Small intestine (tissue), 7 donors: ENCODE measurements at regions not wholly inside any gene's neighbourhood (a gene's known extent, or its start where the extent isn't known, plus 50 kb on each side); places are given as distances from the start of the nearest gene placed in this dataset.

Experiments
- DNase-seq, 2 donors: peaks; one replicate each; pipeline versions ENCODE4 v3.0.0 to v3.0.0-alpha.2; 2013
- FAIRE-seq: peaks from 2 replicates; lab custom pipeline; 2012; peaks lifted over from hg19 to GRCh38; lab: Jason Lieb, UNC
- H3K27ac ChIP-seq, 3 donors: one replicate each; pipeline ENCODE4 v1.5.1; 2013; ENCODE audit warnings: low read length in 2 of 3, mild to moderate bottlenecking in 2 of 3, control low read depth in 1 of 3, inconsistent platforms in 1 of 3, low read depth in 1 of 3, moderate library complexity in 1 of 3
- H3K27me3 ChIP-seq, 3 donors: one replicate each; pipeline ENCODE4 v1.6.1; 2013; ENCODE audit warnings: low read length in 3 of 3, inconsistent platforms in 1 of 3; ENCODE audit not compliant: control insufficient read depth in 3 of 3, insufficient read depth in 3 of 3
- H3K36me3 ChIP-seq, 3 donors: one replicate each; pipeline ENCODE4 v1.6.1; 2013; ENCODE audit warnings: low read length in 3 of 3, inconsistent platforms in 1 of 3, low read depth in 1 of 3, mild to moderate bottlenecking in 1 of 3, moderate library complexity in 1 of 3; ENCODE audit not compliant: control insufficient read depth in 3 of 3, insufficient read depth in 2 of 3
- H3K4me1 ChIP-seq, 3 donors: one replicate each; pipeline ENCODE4 v1.6.1; 2013; ENCODE audit warnings: low read length in 2 of 3, inconsistent platforms in 1 of 3, low read depth in 1 of 3, mild to moderate bottlenecking in 1 of 3, moderate library complexity in 1 of 3; ENCODE audit not compliant: control insufficient read depth in 3 of 3, insufficient read depth in 2 of 3
- H3K4me3 ChIP-seq, 3 donors: one replicate each; pipeline ENCODE4 v1.5.1; 2013; ENCODE audit warnings: low read length in 3 of 3, control low read depth in 1 of 3, inconsistent platforms in 1 of 3, low read depth in 1 of 3, mild to moderate bottlenecking in 1 of 3, moderate library complexity in 1 of 3
- H3K9me3 ChIP-seq, 2 donors: one replicate each; pipeline ENCODE4 v1.6.1; 2013; ENCODE audit warnings: low read depth in 1 of 2, low read length in 1 of 2; ENCODE audit not compliant: control insufficient read depth in 2 of 2, insufficient read depth in 1 of 2
- WGBS, 3 donors: extraction: QIAGEN DNeasy Blood & Tissue Kit; methylation state at CpG; one replicate each; pipeline ENCODE4 v1.1.7; 2013; 5-methylcytosine and 5-hydroxymethylcytosine counted together
- donor health status: healthy with polysubstance abuse.
- donor health status: control.
- donor health status: control.
- donor health status: Bipolar disorder and iron deficiency.
- donor health status: healthy.

GRCh38 chr17:72479113-72479512 is 358.3 kb downstream of the SOX9 start:
- Histone ChIP-seq H3K4me3 (no peak overlapping the region), H3K9me3 (peaks cover 0 to 12% of the 10 kb centered on the region in 2 donors), H3K27me3 (no peaks in the 10 kb centered on the region), H3K36me3 (no peaks in the 10 kb centered on the region), H3K27ac (no peak overlapping the region), H3K4me1 (peaks cover 2 to 39% (median 10%) of the 10 kb centered on the region in 3 donors)
- peak; percentile 59 to 69 for DNase-seq
- 26 to 63% (median 30%) methylated on average over 4 of the region's 4 CpGs for WGBS, 3 donors
- no peak for FAIRE-seq

GRCh38 chr17:72481572-72481971 is 360.8 kb downstream of the SOX9 start:
- DNase-seq (no peak), FAIRE-seq (no peak)
- no peak overlapping the region for H3K27ac ChIP-seq
- no peaks in the 10 kb centered on the region for H3K27me3 ChIP-seq
- H3K4me3 ChIP-seq = no peak overlapping the region
- H3K4me1 ChIP-seq = peaks cover 0 to 19% (median 0%) of the 10 kb centered on the region in 3 donors
- H3K36me3 ChIP-seq = no peaks in the 10 kb centered on the region
- 78 to 95% (median 86%) methylated on average over 2 of the region's 2 CpGs for WGBS, 3 donors
- H3K9me3 ChIP-seq = peaks cover 0 to 12% of the 10 kb centered on the region in 2 donors

- Histone ChIP-seq H3K4me1 (peaks cover 0 to 15% (median 3%) of the 10 kb centered on the region in 3 donors), H3K27me3 (no peaks in the 10 kb centered on the region), H3K4me3 (no peak overlapping the region), H3K36me3 (no peaks in the 10 kb centered on the region), H3K27ac (no peak overlapping the region), H3K9me3 (peaks cover 0 to 16% of the 10 kb centered on the region in 2 donors)
- DNase-seq (no peak), FAIRE-seq (no peak)
- WGBS, 3 donors = 76 to 79% (median 78%) methylated on average over 4 of the region's 4 CpGs
Measured at GRCh38 chr17:72485596-72485995, 364.8 kb downstream of the SOX9 start.

DNA sequence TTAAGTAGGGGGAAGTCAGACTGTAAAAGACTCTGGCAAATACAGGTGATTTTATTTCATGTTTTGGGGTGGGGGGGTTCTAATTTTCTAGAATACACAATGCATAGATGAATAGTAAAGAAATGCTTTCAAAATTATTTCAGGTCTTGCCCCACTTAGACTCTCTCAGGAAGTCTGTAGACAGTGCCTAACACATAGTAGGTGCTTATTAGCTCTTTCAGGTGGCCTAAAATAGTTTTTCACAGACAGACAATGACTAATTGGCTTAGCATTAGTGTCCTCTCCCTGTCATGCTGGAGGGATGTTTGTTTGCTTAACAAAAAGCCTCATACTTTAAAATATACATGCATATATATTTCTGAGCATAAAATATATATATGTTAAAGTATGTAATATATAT is 366.0 kb downstream of the SOX9 start:
- Histone ChIP-seq H3K27me3 (no peaks in the 10 kb centered on the region), H3K4me1 (peaks cover 0 to 15% (median 3%) of the 10 kb centered on the region in 3 donors), H3K9me3 (peaks cover 0 to 24% of the 10 kb centered on the region in 2 donors), H3K36me3 (no peaks in the 10 kb centered on the region), H3K4me3 (no peak overlapping the region), H3K27ac (no peak overlapping the region)
- FAIRE-seq = no peak
- DNase-seq = no peak

DNA sequence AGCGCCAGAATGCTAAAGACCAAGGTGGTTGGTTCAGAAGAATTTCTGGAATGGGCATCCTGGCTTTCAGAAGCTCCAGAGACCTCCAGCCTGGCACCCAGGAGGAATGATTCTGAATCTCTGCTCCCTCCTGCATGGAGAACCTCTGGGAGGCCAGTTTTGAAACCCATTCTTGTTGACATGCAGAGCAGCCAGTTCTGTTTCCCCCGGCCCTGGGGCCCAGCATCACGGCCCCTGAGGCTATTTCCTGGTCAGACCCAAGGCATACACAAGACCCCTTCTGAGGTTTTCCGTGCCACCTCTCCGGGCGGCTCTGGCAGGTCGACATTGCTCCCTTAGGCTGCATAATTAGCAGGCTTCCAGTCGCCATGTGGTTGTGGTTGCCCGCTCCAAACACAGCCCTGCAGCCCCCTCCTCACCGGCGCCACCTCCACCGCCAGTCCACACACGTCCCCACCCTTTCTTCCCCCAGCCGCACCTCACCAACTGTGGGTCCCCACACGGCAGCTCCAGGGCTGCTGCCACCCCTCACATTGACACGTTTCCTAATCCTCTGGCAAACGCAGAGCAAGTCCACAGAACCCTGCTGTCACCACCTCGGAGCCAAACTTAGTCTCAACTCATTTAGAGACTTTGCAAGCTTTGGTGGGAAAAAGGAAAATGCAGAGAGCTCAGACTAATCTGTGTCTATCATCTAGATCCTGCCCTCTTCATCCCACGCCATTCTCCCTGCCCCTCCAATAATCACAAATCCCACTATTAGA is 367.1 kb downstream of the SOX9 start:
- H3K27me3 ChIP-seq = no peaks in the 10 kb centered on the region
- FAIRE-seq = no peak
- peak overlapping the region in 1 of 3 donors; percentile 4 for H3K27ac ChIP-seq
- H3K36me3 ChIP-seq = no peaks in the 10 kb centered on the region
- no peak overlapping the region for H3K4me3 ChIP-seq
- no peak for DNase-seq
- peaks cover 0 to 15% (median 3%) of the 10 kb centered on the region in 3 donors for H3K4me1 ChIP-seq
- WGBS, 3 donors = 36 to 64% (median 52%) methylated on average over 17 to 19 of the region's 19 CpGs
- peaks cover 0 to 20% of the 10 kb centered on the region in 2 donors for H3K9me3 ChIP-seq

DNA sequence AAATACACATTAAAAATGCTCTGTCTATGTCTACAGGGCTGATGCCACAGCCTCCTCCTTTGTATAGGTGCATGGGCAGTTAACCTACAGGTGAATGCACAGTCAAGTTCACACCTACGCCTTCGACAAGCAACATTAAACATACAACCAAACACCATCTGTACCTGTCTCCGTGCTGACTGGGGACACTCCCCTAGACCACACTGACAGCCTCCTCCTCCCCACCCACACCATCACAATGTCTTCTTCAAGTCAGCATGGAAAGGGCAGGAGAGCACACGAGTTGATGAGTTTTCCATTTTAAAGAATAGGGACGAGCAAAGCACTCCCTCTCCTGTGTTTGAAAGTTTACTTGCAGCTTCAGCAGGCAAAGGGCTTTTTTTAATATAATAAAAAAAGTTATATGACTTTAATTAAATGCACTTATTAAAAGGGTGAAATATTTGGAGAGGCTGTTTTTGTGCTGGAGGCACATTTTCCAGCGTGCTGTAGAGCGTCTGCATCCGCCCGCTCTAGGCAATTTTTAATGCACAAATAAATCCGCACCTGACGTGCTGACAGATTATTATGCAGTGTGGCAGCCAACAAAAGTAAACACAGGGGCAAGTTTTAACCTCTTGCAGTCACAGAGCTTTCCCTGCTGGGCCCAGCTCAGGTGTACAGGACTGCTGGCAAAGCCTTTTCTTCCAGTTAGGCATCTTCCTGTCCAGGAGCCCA is 367.9 kb downstream of the SOX9 start:
- WGBS, 3 donors = 8 to 45% (median 18%) methylated on average over 11 of the region's 11 CpGs
- no peak overlapping the region for H3K4me3 ChIP-seq
- H3K36me3 ChIP-seq = peaks cover 0 to 3% (median 0%) of the 10 kb centered on the region in 3 donors
- DNase-seq (peak in 1 of 2 donors; percentile 47), FAIRE-seq (no peak)
- no peaks in the 10 kb centered on the region for H3K27me3 ChIP-seq
- peaks cover 0 to 15% (median 3%) of the 10 kb centered on the region in 3 donors for H3K4me1 ChIP-seq
- peak overlapping the region in 2 of 3 donors; percentile 47 to 76 for H3K27ac ChIP-seq
- peaks cover 0 to 12% of the 10 kb centered on the region in 2 donors for H3K9me3 ChIP-seq

DNA sequence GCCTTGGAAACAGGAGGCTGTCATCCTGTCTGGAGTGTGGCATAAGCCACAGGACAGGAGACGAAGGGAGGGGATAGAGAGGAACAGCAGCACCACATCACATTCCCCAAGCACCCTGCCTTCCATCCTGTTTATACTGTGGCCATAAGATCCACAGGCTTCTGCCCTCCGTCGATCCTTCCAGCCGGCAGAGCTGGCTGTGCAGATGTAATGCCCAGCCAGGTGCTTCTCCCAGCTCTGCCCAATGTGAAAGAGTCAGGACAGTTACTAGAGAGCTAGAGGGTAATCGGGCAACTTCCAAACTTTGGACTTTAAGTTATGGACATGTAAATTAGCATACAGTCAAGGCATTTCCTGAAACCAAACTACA is 368.4 kb downstream of the SOX9 start:
- H3K4me3 ChIP-seq = peak overlapping the region in 1 of 3 donors; percentile 8
- DNase-seq = peak in 1 of 2 donors; percentile 83
- 6 to 29% (median 18%) methylated on average over 5 of the region's 5 CpGs for WGBS, 3 donors
- H3K4me1 ChIP-seq = peaks cover 0 to 15% (median 3%) of the 10 kb centered on the region in 3 donors
- H3K9me3 ChIP-seq = peaks cover 0 to 12% of the 10 kb centered on the region in 2 donors
- H3K27ac ChIP-seq = peak overlapping the region; percentile 21 to 76 (median 47)
- H3K36me3 ChIP-seq = peaks cover 0 to 3% (median 0%) of the 10 kb centered on the region in 3 donors
- FAIRE-seq = no peak
- H3K27me3 ChIP-seq = no peaks in the 10 kb centered on the region

- H3K27me3 ChIP-seq = no peaks in the 10 kb centered on the region
- H3K27ac ChIP-seq = no peak overlapping the region
- no peak overlapping the region for H3K4me3 ChIP-seq
- FAIRE-seq = no peak
- WGBS, 3 donors = 84 to 89% (median 87%) methylated on average over 2 of the region's 2 CpGs
- peaks cover 0 to 3% (median 0%) of the 10 kb centered on the region in 3 donors for H3K36me3 ChIP-seq
- DNase-seq = no peak
- H3K4me1 ChIP-seq = peaks cover 0 to 15% (median 3%) of the 10 kb centered on the region in 3 donors
- peaks cover 0 to 12% of the 10 kb centered on the region in 2 donors for H3K9me3 ChIP-seq
Measured at GRCh38 chr17:72491102-72491501, 370.3 kb downstream of the SOX9 start.
